GM10248 (cell line): ENCODE measurements at regions not wholly inside any gene's neighbourhood (a gene's known extent, or its start where the extent isn't known, plus 50 kb on each side); places are given as distances from the start of the nearest gene placed in this dataset.
"Not testable (repeated sequence)": the region's sequence is repeated elsewhere in the genome, so short reads cannot be mapped to it uniquely, and the experiment has no call there.

ENCODE experiments used
- CTCF ChIA-PET: fragments of 300-600 bp; sonication (Branson Sonifier 250); formaldehyde crosslinking; extraction: SDS; loops from one replicate; lab custom pipeline; 2021; ENCODE audit warnings: antibody characterized with exemption; lab: Yijun Ruan, JAX
- POLR2A ChIA-PET: fragments of 350-650 bp; sonication (Branson Sonifier 250); formaldehyde crosslinking; extraction: SDS; loops from one replicate; lab custom pipeline; 2020; ENCODE audit warnings: antibody characterized with exemption; lab: Yijun Ruan, JAX
- DNase-seq: peaks from one replicate; pipeline ENCODE4 v3.0.0; 2012; ENCODE audit errors: extremely low spot score
- CTCF ChIP-seq: IDR thresholded peaks from 2 replicates; pipeline ENCODE4 v1.5.1; 2012; ENCODE audit warnings: mild to moderate bottlenecking, low read depth; ENCODE audit errors: extremely low read depth, missing control alignments, control extremely low read depth

GRCh38 chr5:23730023-23730422 is 222.6 kb downstream of the PRDM9 start:
- DNase-seq: no peak
- ChIA-PET POLR2A (no interaction called here), CTCF (no interaction called here)
- no peak for TF ChIP-seq CTCF

- no peak for TF ChIP-seq CTCF
- ChIA-PET CTCF (no interaction called here), POLR2A (no interaction called here)
- DNase-seq: no peak
These were observed 232.6 kb downstream of the PRDM9 start for GRCh38 chr5:23740029-23740428.

- POLR2A ChIA-PET: no interaction called here
- no peak for DNase-seq
- CTCF ChIA-PET: no interaction called here
- no peak for TF ChIP-seq CTCF
These were observed 235.3 kb downstream of the PRDM9 start for GRCh38 chr5:23742701-23743100.

GRCh38 chr5:23755906-23756305 is 248.5 kb downstream of the PRDM9 start:
- ChIA-PET POLR2A (no interaction called here), CTCF (no interaction called here)
- TF ChIP-seq CTCF: no peak
- no peak for DNase-seq

GRCh38 chr5:23756779-23757178 is 249.4 kb downstream of the PRDM9 start:
- ChIA-PET POLR2A (no interaction called here), CTCF (no interaction called here)

GRCh38 chr5:23763170-23763569 is 255.8 kb downstream of the PRDM9 start:
- no peak for TF ChIP-seq CTCF
- POLR2A ChIA-PET: interaction anchor here (0.6 kb wide), 1 partner anchor 38 kb away, joined by 5 read pairs; no protein-coding TSS in a partner anchor

More at GRCh38 chr5:23756779-23757178, 249.4 kb downstream of the PRDM9 start:
- no peak for TF ChIP-seq CTCF
- DNase-seq: no peak

GRCh38 chr5:23776684-23777083 is 269.3 kb downstream of the PRDM9 start:
- no peak for TF ChIP-seq CTCF
- CTCF ChIA-PET: no interaction called here

More at GRCh38 chr5:23763170-23763569, 255.8 kb downstream of the PRDM9 start:
- CTCF ChIA-PET: interaction anchor here (0.9 to 1.6 kb wide), 4 partner anchors 9 to 28 kb away, joined by 3 to 6 read pairs (median 4); no protein-coding TSS in a partner anchor
- DNase-seq: no peak

GRCh38 chr5:23800307-23800706 is 292.9 kb downstream of the PRDM9 start:
- CTCF ChIA-PET: interaction anchor here (1.4 kb wide), 1 partner anchor 13 kb away, joined by 5 read pairs; no protein-coding TSS in a partner anchor
- not testable (repeated sequence) for DNase-seq
- POLR2A ChIA-PET: interaction anchor here (0.5 to 0.6 kb wide), 2 partner anchors 8 to 37 kb away, joined by 3 to 5 read pairs; no protein-coding TSS in a partner anchor

More at GRCh38 chr5:23776684-23777083, 269.3 kb downstream of the PRDM9 start:
- no peak for DNase-seq
- POLR2A ChIA-PET: no interaction called here
